WERI-Rb-1 (cell line): ENCODE measurements at regions not wholly inside any gene's neighbourhood (a gene's known extent, or its start where the extent isn't known, plus 50 kb on each side); places are given as distances from the start of the nearest gene placed in this dataset.

ENCODE experiments used
- DNase-seq: peaks from one replicate; pipeline ENCODE4 v3.0.0-alpha.2; 2020
- H3K27ac ChIP-seq: fragments of 250-450 bp; sonication (Bioruptor Pico); 2 replicates; pipeline ENCODE4 v1.5.1; 2020; ENCODE audit warnings: mild to moderate bottlenecking, moderate library complexity
- H3K27me3 ChIP-seq: fragments of 250-450 bp; sonication (Bioruptor Pico); 2 replicates; pipeline ENCODE4 v1.5.1; 2021; ENCODE audit warnings: mild to moderate bottlenecking, low read depth, moderate library complexity; ENCODE audit not compliant: insufficient read depth, severe bottlenecking
- H3K36me3 ChIP-seq: fragments of 250-450 bp; sonication (Bioruptor Pico); 2 replicates; pipeline ENCODE4 v1.5.1; 2020; ENCODE audit warnings: mild to moderate bottlenecking, moderate library complexity
- H3K4me3 ChIP-seq: 2 replicates; pipeline ENCODE4 v1.5.1; 2011; ENCODE audit warnings: low read depth, mild to moderate bottlenecking, control low read depth, low read length
- H3K9me3 ChIP-seq: fragments of 250-450 bp; sonication (Bioruptor Pico); 2 replicates; pipeline ENCODE4 v1.5.1; 2021; ENCODE audit warnings: mild to moderate bottlenecking, moderate library complexity; ENCODE audit not compliant: severe bottlenecking
- TF ChIP-seq, protein P1 (sequence below): IDR thresholded peaks from 2 replicates; pipeline ENCODE4 v1.5.1; 2011; ENCODE audit warnings: low read depth, mild to moderate bottlenecking, control low read depth, inconsistent platforms, low read length

DNA sequence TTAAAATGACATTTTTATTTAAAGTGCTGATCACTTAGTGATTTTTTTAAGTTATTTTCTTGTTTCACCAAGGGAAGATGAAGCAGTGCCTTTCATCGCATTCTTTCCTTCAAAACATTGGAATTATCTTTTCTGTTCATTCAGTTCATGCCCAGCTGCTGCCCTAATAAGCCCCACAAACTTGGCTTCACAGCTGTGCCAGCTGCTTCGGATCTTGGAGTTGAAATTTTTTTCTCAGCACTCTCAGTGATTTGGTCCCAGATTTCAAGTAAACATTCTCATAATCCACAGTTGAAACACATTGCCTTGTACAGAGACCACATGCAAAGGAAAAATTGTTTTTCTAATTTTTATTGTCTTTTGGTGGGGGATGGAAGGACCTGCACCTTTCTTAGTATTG is 353.3 kb upstream of the LRP1B start:
- Histone ChIP-seq H3K27me3 (no peaks in the 10 kb centered on the region), H3K36me3 (no peaks in the 10 kb centered on the region), H3K9me3 (peaks cover 7% of the 10 kb centered on the region), H3K4me3 (no peak overlapping the region), H3K27ac (no peak overlapping the region)
- DNase-seq: no peak
- TF ChIP-seq, protein P1, sequence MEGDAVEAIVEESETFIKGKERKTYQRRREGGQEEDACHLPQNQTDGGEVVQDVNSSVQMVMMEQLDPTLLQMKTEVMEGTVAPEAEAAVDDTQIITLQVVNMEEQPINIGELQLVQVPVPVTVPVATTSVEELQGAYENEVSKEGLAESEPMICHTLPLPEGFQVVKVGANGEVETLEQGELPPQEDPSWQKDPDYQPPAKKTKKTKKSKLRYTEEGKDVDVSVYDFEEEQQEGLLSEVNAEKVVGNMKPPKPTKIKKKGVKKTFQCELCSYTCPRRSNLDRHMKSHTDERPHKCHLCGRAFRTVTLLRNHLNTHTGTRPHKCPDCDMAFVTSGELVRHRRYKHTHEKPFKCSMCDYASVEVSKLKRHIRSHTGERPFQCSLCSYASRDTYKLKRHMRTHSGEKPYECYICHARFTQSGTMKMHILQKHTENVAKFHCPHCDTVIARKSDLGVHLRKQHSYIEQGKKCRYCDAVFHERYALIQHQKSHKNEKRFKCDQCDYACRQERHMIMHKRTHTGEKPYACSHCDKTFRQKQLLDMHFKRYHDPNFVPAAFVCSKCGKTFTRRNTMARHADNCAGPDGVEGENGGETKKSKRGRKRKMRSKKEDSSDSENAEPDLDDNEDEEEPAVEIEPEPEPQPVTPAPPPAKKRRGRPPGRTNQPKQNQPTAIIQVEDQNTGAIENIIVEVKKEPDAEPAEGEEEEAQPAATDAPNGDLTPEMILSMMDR: no peak

DNA sequence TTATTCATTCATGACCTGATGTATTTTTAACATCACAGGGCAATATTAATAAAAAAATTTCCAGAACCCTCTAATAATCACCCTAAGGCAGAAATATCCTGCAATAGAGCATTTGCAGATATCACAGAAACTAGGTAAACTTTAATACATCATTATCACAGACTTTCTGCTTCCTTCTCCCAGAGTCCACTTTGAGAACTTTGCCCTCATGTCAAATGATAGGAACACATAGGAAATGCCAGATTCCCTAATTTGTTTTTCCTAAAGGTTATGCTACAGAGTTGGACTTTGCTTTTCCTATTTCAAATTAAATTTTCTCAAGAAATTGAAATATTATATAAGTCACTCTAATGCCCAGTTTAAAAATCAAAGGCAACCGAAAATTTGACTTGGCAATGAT is 352.8 kb upstream of the LRP1B start:
- H3K27me3 ChIP-seq: no peaks in the 10 kb centered on the region
- no peak for DNase-seq

DNA sequence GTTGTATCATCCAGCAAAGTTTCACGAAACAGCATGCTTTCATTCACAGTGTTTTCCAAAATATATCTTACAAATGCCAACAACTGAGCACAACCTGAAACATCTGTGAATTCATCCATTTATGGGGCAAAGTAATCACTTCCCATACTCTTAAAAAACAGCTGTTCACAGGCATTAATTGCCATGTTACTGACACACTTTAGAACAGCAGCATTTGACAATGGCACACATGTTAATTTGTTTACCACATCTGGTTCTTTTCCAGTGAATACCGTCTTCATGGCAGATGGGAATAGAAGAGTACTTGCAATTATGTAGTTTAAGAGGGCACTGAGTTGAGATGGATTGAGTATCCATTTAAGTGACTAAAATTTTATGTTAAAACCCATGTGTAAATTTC is 347.4 kb upstream of the LRP1B start:
- no peak overlapping the region for H3K27ac ChIP-seq
- no peaks in the 10 kb centered on the region for H3K36me3 ChIP-seq
- no peaks in the 10 kb centered on the region for H3K27me3 ChIP-seq
- TF ChIP-seq, protein P1: no peak
- no peak overlapping the region for H3K4me3 ChIP-seq
- DNase-seq: no peak
- H3K9me3 ChIP-seq: no peaks in the 10 kb centered on the region

More for the DNA sequence above, 352.8 kb upstream of the LRP1B start:
- Histone ChIP-seq H3K9me3 (peaks cover 7% of the 10 kb centered on the region), H3K27ac (no peak overlapping the region), H3K4me3 (no peak overlapping the region), H3K36me3 (no peaks in the 10 kb centered on the region)
- TF ChIP-seq, protein P1: no peak

DNA sequence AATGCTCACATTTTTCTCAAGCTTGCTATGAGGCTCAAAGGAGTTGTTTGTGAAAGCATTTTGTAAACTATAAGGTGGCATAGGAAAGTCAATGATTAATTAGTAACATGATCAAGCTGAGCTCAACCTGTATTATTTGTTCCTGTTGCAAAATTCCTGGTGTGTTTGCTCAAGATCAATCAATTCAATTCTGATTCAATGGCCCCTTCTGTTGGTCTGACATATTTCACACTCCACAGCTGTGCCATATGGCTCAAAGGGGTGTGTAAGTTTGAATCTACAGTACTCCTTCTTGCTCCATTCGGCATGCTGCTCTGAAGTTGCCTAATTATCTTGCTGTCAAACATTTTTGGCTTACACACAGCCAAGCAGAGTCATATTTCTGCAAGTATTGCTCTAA is 341.6 kb upstream of the LRP1B start:
- H3K36me3 ChIP-seq: no peaks in the 10 kb centered on the region
- no peak for DNase-seq
- TF ChIP-seq, protein P1: no peak
- H3K9me3 ChIP-seq: no peaks in the 10 kb centered on the region
- no peak overlapping the region for H3K4me3 ChIP-seq
- H3K27me3 ChIP-seq: no peaks in the 10 kb centered on the region
- H3K27ac ChIP-seq: no peak overlapping the region

DNA sequence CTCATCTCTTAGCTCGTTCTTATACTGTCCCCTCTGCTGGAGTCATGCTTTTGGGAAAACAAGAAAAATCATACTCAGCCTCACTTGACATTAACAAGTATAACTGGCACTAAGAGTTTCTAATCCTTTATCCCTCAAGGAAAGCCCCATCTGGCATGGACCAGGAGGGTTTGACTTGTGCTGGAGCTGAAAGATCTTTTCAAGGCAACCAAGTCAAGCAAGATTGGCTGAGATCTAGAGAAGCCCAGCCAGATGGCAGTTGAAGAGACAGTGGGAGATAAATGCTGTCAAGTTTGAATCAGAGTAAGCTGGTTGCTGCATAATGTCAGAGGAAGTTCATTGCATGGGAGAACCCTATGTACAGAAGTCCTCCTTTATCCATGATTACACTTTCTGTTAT is 336.5 kb upstream of the LRP1B start:
- TF ChIP-seq, protein P1: no peak
- DNase-seq: peak; percentile 62
- no peak overlapping the region for H3K4me3 ChIP-seq
- H3K9me3 ChIP-seq: no peaks in the 10 kb centered on the region
- H3K36me3 ChIP-seq: no peaks in the 10 kb centered on the region
- H3K27me3 ChIP-seq: no peaks in the 10 kb centered on the region
- H3K27ac ChIP-seq: peak overlapping the region; percentile 30

DNA sequence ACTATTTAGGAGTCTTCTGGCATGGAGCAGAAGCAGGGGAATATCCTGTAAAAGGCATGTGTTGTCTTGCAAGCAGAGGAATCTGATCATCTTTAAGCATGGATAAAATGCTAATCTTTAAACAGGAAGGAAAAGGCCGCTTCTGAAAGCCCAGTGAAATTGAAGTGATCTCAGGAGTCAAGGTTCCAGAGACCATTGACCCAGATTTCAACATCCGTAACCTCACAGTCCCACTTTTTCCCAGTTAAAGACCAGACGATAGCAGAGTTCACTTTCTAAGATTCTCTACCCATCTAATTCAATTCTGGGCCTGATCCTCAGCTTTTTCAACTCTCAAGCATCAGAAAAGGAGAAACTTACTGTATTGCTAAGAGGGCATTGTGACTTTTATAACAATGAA is 332.2 kb upstream of the LRP1B start:
- Histone ChIP-seq H3K4me3 (no peak overlapping the region), H3K36me3 (no peaks in the 10 kb centered on the region), H3K27me3 (no peaks in the 10 kb centered on the region), H3K9me3 (no peaks in the 10 kb centered on the region), H3K27ac (no peak overlapping the region)
- TF ChIP-seq, protein P1: no peak
- no peak for DNase-seq
